Activated CD8-positive, alpha-beta memory T cell treated with anti-CD3 and anti-CD28 coated beads, Interleukin-2, amount 50 U/mL, for 48 hours (primary cell): ENCODE measurements at regions not wholly inside any gene's neighbourhood (a gene's known extent, or its start where the extent isn't known, plus 50 kb on each side); places are given as distances from the start of the nearest gene placed in this dataset.
"Not testable (repeated sequence)": the region's sequence is repeated elsewhere in the genome, so short reads cannot be mapped to it uniquely, and the experiment has no call there.

ENCODE experiments used
- DNase-seq: peaks from one replicate; pipeline ENCODE4 v3.0.0-alpha.2; 2020

- no peak for DNase-seq
Observed at GRCh38 chr17:71516149-71516548, 604.7 kb upstream of the SOX9 start.

GRCh38 chr17:71519285-71519684, 601.5 kb upstream of the SOX9 start:
- DNase-seq, result no peak

GRCh38 chr17:71521724-71522123, 599.1 kb upstream of the SOX9 start:
- DNase-seq, result no peak

GRCh38 chr17:71522383-71522782, 598.4 kb upstream of the SOX9 start:
- DNase-seq, result no peak

- no peak for DNase-seq
Observed at GRCh38 chr17:71527311-71527710, 593.5 kb upstream of the SOX9 start.

GRCh38 chr17:71528210-71528609, 592.6 kb upstream of the SOX9 start:
- no peak for DNase-seq

- DNase-seq, result no peak
Observed at GRCh38 chr17:71530248-71530647, 590.6 kb upstream of the SOX9 start.

- DNase-seq, result no peak
Observed at GRCh38 chr17:71535321-71535720, 585.5 kb upstream of the SOX9 start.

GRCh38 chr17:71546419-71546818, 574.4 kb upstream of the SOX9 start:
- DNase-seq, result no peak

GRCh38 chr17:71547904-71548303, 572.9 kb upstream of the SOX9 start:
- DNase-seq, result no peak

- no peak for DNase-seq
Observed at GRCh38 chr17:71548540-71549190, 572.2 kb upstream of the SOX9 start.

- DNase-seq, result no peak
Observed at GRCh38 chr17:71550675-71551074, 570.1 kb upstream of the SOX9 start.

- DNase-seq, result no peak
Observed at GRCh38 chr17:71553381-71553780, 567.4 kb upstream of the SOX9 start.

GRCh38 chr17:71558901-71559300, 561.9 kb upstream of the SOX9 start:
- no peak for DNase-seq

- no peak for DNase-seq
Observed at GRCh38 chr17:71572343-71572742, 548.5 kb upstream of the SOX9 start.

GRCh38 chr17:71578446-71578845, 542.4 kb upstream of the SOX9 start:
- DNase-seq, result no peak

GRCh38 chr17:71580220-71580619, 540.6 kb upstream of the SOX9 start:
- DNase-seq, result no peak

- DNase-seq, result no peak
Observed at GRCh38 chr17:71585540-71585939, 535.3 kb upstream of the SOX9 start.

- DNase-seq, result no peak
Observed at GRCh38 chr17:71592431-71592830, 528.4 kb upstream of the SOX9 start.

- DNase-seq, result no peak
Observed at GRCh38 chr17:71593078-71593477, 527.7 kb upstream of the SOX9 start.

GRCh38 chr17:71599583-71599982, 521.2 kb upstream of the SOX9 start:
- not testable (repeated sequence) for DNase-seq

- DNase-seq, result no peak
Observed at GRCh38 chr17:71600137-71600789, 520.6 kb upstream of the SOX9 start.

- DNase-seq, result no peak
Observed at GRCh38 chr17:71601894-71602504, 518.8 kb upstream of the SOX9 start.

GRCh38 chr17:71613996-71614395, 506.8 kb upstream of the SOX9 start:
- DNase-seq, result no peak

- DNase-seq, result no peak
Observed at GRCh38 chr17:71615820-71616219, 505.0 kb upstream of the SOX9 start.
